Liver (tissue), 8 donors: ENCODE measurements at regions not wholly inside any gene's neighbourhood (a gene's known extent, or its start where the extent isn't known, plus 50 kb on each side); places are given as distances from the start of the nearest gene placed in this dataset.

Source experiments
- DNase-seq: peaks from one replicate; pipeline ENCODE4 v3.0.0-alpha.2; 2017; ENCODE audit warnings: low spot score
- H3K27ac ChIP-seq, 2 donors: one replicate each; pipeline ENCODE4 v1.7.0; 2013; ENCODE audit warnings: inconsistent platforms in 2 of 2, low read length in 2 of 2, control low read depth in 1 of 2, low read depth in 1 of 2, mild to moderate bottlenecking in 1 of 2
- H3K27me3 ChIP-seq, 4 donors: one replicate each; pipeline versions ENCODE4 v1.6.1 to v1.7.0; 2013; ENCODE audit warnings: low read length in 3 of 4, inconsistent platforms in 1 of 4, mild to moderate bottlenecking in 1 of 4, moderate library complexity in 1 of 4; ENCODE audit not compliant: control insufficient read depth in 4 of 4, insufficient read depth in 4 of 4
- H3K36me3 ChIP-seq, 4 donors: one replicate each; pipeline versions ENCODE4 v1.6.1 to v1.7.0; 2013; ENCODE audit warnings: low read length in 3 of 4, mild to moderate bottlenecking in 3 of 4, low read depth in 1 of 4, moderate library complexity in 1 of 4; ENCODE audit not compliant: control insufficient read depth in 4 of 4, insufficient read depth in 3 of 4
- H3K4me1 ChIP-seq, 4 donors: one replicate each; pipeline versions ENCODE4 v1.6.1 to v1.7.0; 2013; ENCODE audit warnings: low read length in 3 of 4, mild to moderate bottlenecking in 3 of 4, moderate library complexity in 1 of 4; ENCODE audit not compliant: control insufficient read depth in 4 of 4, insufficient read depth in 4 of 4
- H3K4me3 ChIP-seq, 3 donors: one replicate each; pipeline versions ENCODE4 v1.6.1 to v1.7.0; 2013; ENCODE audit warnings: low read length in 3 of 3, control low read depth in 1 of 3, low read depth in 1 of 3, mild to moderate bottlenecking in 1 of 3
- H3K9ac ChIP-seq, 2 donors: one replicate each; pipeline ENCODE4 v1.7.0; 2013; ENCODE audit warnings: low read length in 2 of 2, mild to moderate bottlenecking in 2 of 2, moderate library complexity in 2 of 2, control low read depth in 1 of 2, low read depth in 1 of 2
- H3K9me3 ChIP-seq, 4 donors: one replicate each; pipeline versions ENCODE4 v1.6.1 to v1.7.0; 2013; ENCODE audit warnings: low read length in 3 of 4; ENCODE audit not compliant: control insufficient read depth in 4 of 4
- ATF3 ChIP-seq: IDR thresholded peaks from 2 replicates; pipeline ENCODE4 v1.6.1; 2016; ENCODE audit warnings: antibody characterized with exemption
- CTCF ChIP-seq: fragments of 150-350 bp; IDR thresholded peaks from 2 replicates; pipeline ENCODE4 v1.5.1; 2017; ENCODE audit warnings: improper control_type of control experiment, low read depth, low read length; ENCODE audit not compliant: missing input control
- EGR1 ChIP-seq, 2 donors: IDR thresholded peaks; 2 replicates each; pipeline ENCODE4 v1.6.1; 2016 to 2018; ENCODE audit warnings: antibody characterized with exemption in 2 of 2, low read depth in 2 of 2
- FOXA1 ChIP-seq: IDR thresholded peaks from 2 replicates; pipeline ENCODE4 v1.6.1; 2016; ENCODE audit warnings: antibody characterized with exemption
- FOXA2 ChIP-seq: IDR thresholded peaks from 2 replicates; pipeline ENCODE4 v1.6.1; 2016; ENCODE audit warnings: antibody characterized with exemption
- GABPA ChIP-seq, 2 donors: IDR thresholded peaks in 1 of 2; conservative IDR thresholded peaks in 1 of 2; 2 replicates each; pipeline ENCODE4 v1.6.1; 2016; ENCODE audit warnings: antibody characterized with exemption in 2 of 2, mild to moderate bottlenecking in 1 of 2, moderate library complexity in 1 of 2
- HNF4A ChIP-seq, 2 donors: conservative IDR thresholded peaks; 2 replicates each; pipeline ENCODE4 v1.6.1; 2016; ENCODE audit warnings: antibody characterized with exemption in 2 of 2, mild to moderate bottlenecking in 2 of 2
- HNF4G ChIP-seq: IDR thresholded peaks from 2 replicates; pipeline ENCODE4 v1.6.1; 2016; ENCODE audit warnings: antibody characterized with exemption
- JUND ChIP-seq, 2 donors: IDR thresholded peaks; 2 replicates each; pipeline ENCODE4 v1.6.1; 2016; ENCODE audit warnings: antibody characterized with exemption in 2 of 2
- MAX ChIP-seq: IDR thresholded peaks from 2 replicates; pipeline ENCODE4 v1.6.1; 2016; ENCODE audit warnings: antibody characterized with exemption
- NR2F2 ChIP-seq: IDR thresholded peaks from 2 replicates; pipeline ENCODE4 v1.6.1; 2016; ENCODE audit warnings: antibody characterized with exemption
- RAD21 ChIP-seq, 2 donors: IDR thresholded peaks; 2 replicates each; pipeline ENCODE4 v1.6.1; 2016; ENCODE audit warnings: antibody characterized with exemption in 2 of 2, mild to moderate bottlenecking in 2 of 2
- REST ChIP-seq: IDR thresholded peaks from 2 replicates; pipeline ENCODE4 v1.6.1; 2016; ENCODE audit warnings: antibody characterized with exemption, mild to moderate bottlenecking
- RXRA ChIP-seq, 2 donors: IDR thresholded peaks; 2 replicates each; pipeline ENCODE4 v1.6.1; 2017 to 2018; ENCODE audit warnings: antibody characterized with exemption in 2 of 2, mild to moderate bottlenecking in 1 of 2
- SP1 ChIP-seq: IDR thresholded peaks from 2 replicates; pipeline ENCODE4 v1.6.1; 2018; ENCODE audit warnings: antibody characterized with exemption, mild to moderate bottlenecking
- TAF1 ChIP-seq: conservative IDR thresholded peaks from 2 replicates; pipeline ENCODE4 v1.6.1; 2016; ENCODE audit warnings: antibody characterized with exemption, mild to moderate bottlenecking
- YY1 ChIP-seq: IDR thresholded peaks from 2 replicates; pipeline ENCODE4 v1.6.1; 2016; ENCODE audit warnings: antibody characterized with exemption, mild to moderate bottlenecking
- ZBTB33 ChIP-seq: IDR thresholded peaks from 2 replicates; pipeline ENCODE4 v1.6.1; 2016; ENCODE audit warnings: antibody characterized with exemption
- WGBS: extraction: QIAGEN DNeasy Blood & Tissue Kit; methylation state at CpG from one replicate; pipeline ENCODE4 v1.1.7; 2013; 5-methylcytosine and 5-hydroxymethylcytosine counted together
- donor health status: healthy.
- donor health status: healthy.
- donor health status: healthy.
- donor health status: healthy.
- donor health status: healthy.

- TF ChIP-seq GABPA (IDR thresholded peaks at IDR 0.05 in 1 of 2, conservative IDR thresholded peaks at IDR 0.05 in 1 of 2), result no peak
Observed at GRCh38 chr13:104984296-104984818, 1551.1 kb downstream of the EFNB2 start (continued).

GRCh38 chr13:104983601-104984000 lies 1551.9 kb downstream of the EFNB2 start:
- DNase-seq, result no peak
- Histone ChIP-seq H3K4me3 (no peak overlapping the region), H3K9me3 (no peaks in the 10 kb centered on the region), H3K27me3 (no peaks in the 10 kb centered on the region), H3K9ac (no peak overlapping the region), H3K4me1 (no peaks in the 10 kb centered on the region), H3K36me3 (no peaks in the 10 kb centered on the region), H3K27ac (no peak overlapping the region)
- 88% methylated on average over 1 of the region's 1 CpG for WGBS
- TF ChIP-seq GABPA (IDR thresholded peaks at IDR 0.05 in 1 of 2, conservative IDR thresholded peaks at IDR 0.05 in 1 of 2) (no peak), FOXA2 (no peak), MAX (no peak), EGR1 (IDR thresholded peaks at IDR 0.05; ENCODE audit: low read depth in 2 of 2) (no peak), NR2F2 (no peak), RXRA (IDR thresholded peaks at IDR 0.05) (no peak), HNF4G (no peak), YY1 (no peak), SP1 (no peak), FOXA1 (no peak), REST (no peak), ZBTB33 (no peak), HNF4A (conservative IDR thresholded peaks at IDR 0.05) (no peak), JUND (IDR thresholded peaks at IDR 0.05) (no peak), CTCF (no peak), TAF1 (no peak), RAD21 (IDR thresholded peaks at IDR 0.05) (no peak), ATF3 (no peak)
